ENCODE measurements at regions not wholly inside any gene's neighbourhood (a gene's known extent, or its start where the extent isn't known, plus 50 kb on each side); places are given as distances from the start of the nearest gene placed in this dataset.

DNA sequence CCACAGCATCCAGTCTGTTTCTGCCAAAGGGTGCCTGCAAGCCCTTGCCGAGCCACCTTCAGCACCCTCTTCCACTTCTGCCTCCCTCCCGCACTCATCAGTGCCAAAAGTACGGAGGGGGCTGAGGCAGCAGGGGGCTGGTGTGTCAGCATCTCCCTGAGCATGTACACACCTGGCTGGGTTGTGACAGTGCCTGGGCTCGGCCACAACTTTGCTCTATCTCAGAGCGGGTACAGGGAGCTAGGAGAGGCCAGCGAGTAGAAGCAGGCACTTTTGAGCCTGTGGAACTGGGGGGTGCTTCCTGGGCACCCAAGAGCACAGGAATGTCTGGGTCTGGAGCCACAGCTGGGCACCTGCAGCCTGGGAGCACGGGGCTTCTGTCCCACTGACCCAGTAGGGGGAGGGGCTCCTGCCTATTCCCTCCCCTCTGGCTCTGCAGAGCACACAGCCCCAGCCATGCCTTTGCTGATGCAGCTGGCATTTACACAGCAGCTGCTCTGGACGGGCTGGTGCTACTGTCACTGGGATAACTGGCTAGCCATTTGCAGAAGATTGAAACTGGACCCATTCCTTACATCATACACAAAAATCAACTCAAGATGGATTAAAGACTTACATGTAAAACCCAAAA is 319.8 kb upstream of the RRP15 start:
- H3K4me3 Mint-ChIP-seq (ENCODE audit: unreplicated experiment), result no peak overlapping the region
- no peaks in the 10 kb centered on the region for H3K27me3 Mint-ChIP-seq (ENCODE audit: low read depth)
- no peak overlapping the region for H3K27ac Mint-ChIP-seq (ENCODE audit: unreplicated experiment)
- no peaks in the 10 kb centered on the region for H3K4me1 Mint-ChIP-seq (ENCODE audit: low read depth)
- no peaks in the 10 kb centered on the region for H3K36me3 Mint-ChIP-seq (ENCODE audit: low read depth)
- H3K9me3 Mint-ChIP-seq (ENCODE audit: low read depth), result no peaks in the 10 kb centered on the region
- no peak for DNase-seq (ENCODE audit: low spot score)
- TF ChIP-seq CTCF (IDR thresholded peaks at IDR 0.05), result no peak

DNA sequence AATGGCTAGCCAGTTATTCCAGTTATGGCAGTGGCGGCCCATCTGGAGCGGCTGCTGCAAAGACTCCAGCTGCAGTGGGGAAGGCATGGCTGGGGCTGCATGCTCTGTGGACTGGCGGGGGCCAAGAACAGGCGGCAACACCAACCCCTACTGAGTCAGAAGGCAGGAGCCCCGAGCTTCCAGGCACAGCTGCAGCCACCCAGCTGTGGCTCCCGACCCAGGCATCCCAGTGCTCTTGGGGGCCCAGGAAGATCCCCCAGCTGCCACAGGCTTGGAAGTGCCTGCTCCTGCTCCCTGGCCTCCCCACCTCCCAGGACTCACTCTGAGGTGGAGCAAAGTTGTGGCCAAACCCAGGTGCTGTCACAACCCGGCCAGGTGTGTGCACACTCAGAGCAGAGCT is 317.0 kb upstream of the RRP15 start:
- TF ChIP-seq CTCF (IDR thresholded peaks at IDR 0.05), result no peak
- H3K36me3 Mint-ChIP-seq (ENCODE audit: low read depth), result no peaks in the 10 kb centered on the region
- DNase-seq (ENCODE audit: low spot score), result no peak
- peaks cover 3% of the 10 kb centered on the region for H3K27me3 Mint-ChIP-seq (ENCODE audit: low read depth)
- no peak overlapping the region for H3K27ac Mint-ChIP-seq (ENCODE audit: unreplicated experiment)
- H3K4me3 Mint-ChIP-seq (ENCODE audit: unreplicated experiment), result no peak overlapping the region
- no peaks in the 10 kb centered on the region for H3K9me3 Mint-ChIP-seq (ENCODE audit: low read depth)
- H3K4me1 Mint-ChIP-seq (ENCODE audit: low read depth), result no peaks in the 10 kb centered on the region

- H3K4me1 Mint-ChIP-seq (ENCODE audit: low read depth), result no peaks in the 10 kb centered on the region
- peaks cover 3% of the 10 kb centered on the region for H3K27me3 Mint-ChIP-seq (ENCODE audit: low read depth)
These were observed 315.7 kb upstream of the RRP15 start for GRCh38 chr1:217969428-217969827.

DNA sequence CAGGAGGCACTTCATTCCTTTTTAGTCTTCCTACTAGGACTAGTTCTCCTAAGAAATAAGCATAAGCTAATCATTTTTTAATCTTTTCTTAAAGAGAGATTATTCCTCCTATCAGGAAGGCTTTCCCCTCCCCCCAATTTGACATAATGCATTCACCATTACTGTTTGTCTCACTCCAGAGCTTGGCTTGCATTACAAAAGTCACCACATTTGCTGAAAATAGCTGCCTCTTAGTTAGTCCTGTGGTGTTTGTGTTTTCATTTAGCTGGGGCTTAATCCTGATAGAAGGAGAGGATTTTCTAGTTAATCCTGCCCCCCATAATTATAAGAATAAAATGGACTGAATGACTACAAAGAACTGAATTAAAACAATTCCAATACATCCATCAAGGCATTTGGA is 307.1 kb upstream of the RRP15 start:
- Mint-ChIP-seq H3K4me3 (ENCODE audit: unreplicated experiment) (no peak overlapping the region), H3K4me1 (ENCODE audit: low read depth) (no peaks in the 10 kb centered on the region), H3K36me3 (ENCODE audit: low read depth) (no peaks in the 10 kb centered on the region), H3K27ac (ENCODE audit: unreplicated experiment) (no peak overlapping the region), H3K9me3 (ENCODE audit: low read depth) (peaks cover 4% of the 10 kb centered on the region), H3K27me3 (ENCODE audit: low read depth) (peaks cover 10% of the 10 kb centered on the region)
- DNase-seq (ENCODE audit: low spot score), result no peak
- TF ChIP-seq CTCF (IDR thresholded peaks at IDR 0.05), result no peak

More at GRCh38 chr1:217969428-217969827, 315.7 kb upstream of the RRP15 start:
- Mint-ChIP-seq H3K27ac (ENCODE audit: unreplicated experiment) (no peak overlapping the region), H3K4me3 (ENCODE audit: unreplicated experiment) (no peak overlapping the region), H3K9me3 (ENCODE audit: low read depth) (no peaks in the 10 kb centered on the region), H3K36me3 (ENCODE audit: low read depth) (no peaks in the 10 kb centered on the region)
- no peak for TF ChIP-seq CTCF (IDR thresholded peaks at IDR 0.05)
- no peak for DNase-seq (ENCODE audit: low spot score)

- Mint-ChIP-seq H3K36me3 (ENCODE audit: low read depth) (no peaks in the 10 kb centered on the region), H3K4me1 (ENCODE audit: low read depth) (no peaks in the 10 kb centered on the region), H3K9me3 (ENCODE audit: low read depth) (no peaks in the 10 kb centered on the region), H3K27ac (ENCODE audit: unreplicated experiment) (no peak overlapping the region), H3K4me3 (ENCODE audit: unreplicated experiment) (no peak overlapping the region), H3K27me3 (ENCODE audit: low read depth) (peaks cover 12% of the 10 kb centered on the region)
- DNase-seq (ENCODE audit: low spot score), result no peak
- no peak for TF ChIP-seq CTCF (IDR thresholded peaks at IDR 0.05)
These were observed 303.7 kb upstream of the RRP15 start for GRCh38 chr1:217981430-217981829.

Data from chondrocyte (in vitro differentiated cells).